Lower lobe of right lung (tissue), 2 donors: ENCODE measurements at regions not wholly inside any gene's neighbourhood (a gene's known extent, or its start where the extent isn't known, plus 50 kb on each side); places are given as distances from the start of the nearest gene placed in this dataset. TPM values are rescaled to one million over a fixed set of nuclear protein-coding genes. Genes with fewer than 3 reads are reported as not detected.

Source experiments
- ATAC-seq, 2 donors: fragments of 200-7000 bp; cut with Tn5 transposase; one replicate each; pipeline ENCODE4 v1.9.1; 2020 to 2022; ENCODE audit warnings: mild to moderate bottlenecking in 2 of 2, moderate library complexity in 2 of 2
- DNase-seq: peaks from one replicate; pipeline ENCODE4 v3.0.0-alpha.2; 2020
- H3K27ac ChIP-seq: fragments of 200-600 bp; one replicate; pipeline ENCODE4 v1.8.0; 2022
- H3K27me3 ChIP-seq: fragments of 200-600 bp; one replicate; pipeline ENCODE4 v1.8.0; 2022; ENCODE audit warnings: low read depth
- H3K36me3 ChIP-seq: fragments of 200-600 bp; one replicate; pipeline ENCODE4 v1.8.0; 2022; ENCODE audit warnings: mild to moderate bottlenecking
- H3K4me1 ChIP-seq: fragments of 200-600 bp; one replicate; pipeline ENCODE4 v1.8.0; 2022
- H3K4me3 ChIP-seq: fragments of 200-600 bp; one replicate; pipeline ENCODE4 v1.8.0; 2022; ENCODE audit warnings: mild to moderate bottlenecking
- H3K9me3 ChIP-seq: fragments of 200-600 bp; one replicate; pipeline ENCODE4 v1.8.0; 2022
- CTCF ChIP-seq: fragments of 200-600 bp; IDR thresholded peaks from one replicate; pipeline ENCODE4 v1.8.0; 2022; ENCODE audit warnings: antibody characterized with exemption, mild to moderate bottlenecking
- intact Hi-C: fragments of 100-400 bp; cut with DNase I; formaldehyde crosslinking; loops from one replicate; pipeline ENCODE4 v1.11.0; 2022
- microRNA-seq: library from miRNA; unstranded; fragments of <30 nt; microRNA quantifications from one replicate; pipeline ENCODE4 v1.2.0, GENCODE V29; 2020; ENCODE audit warnings: borderline number of aligned reads
- donor health status: DM: no; HTN: yes; CAD: no; lungs with severe emphysema.

GRCh38 chr5:129398026-129398678, 61.9 kb upstream of the ADAMTS19 start:
- no peak for TF ChIP-seq CTCF

GRCh38 chr5:129399069-129399468, 61.0 kb upstream of the ADAMTS19 start:
- Histone ChIP-seq H3K27ac (no peak overlapping the region), H3K9me3 (no peaks in the 10 kb centered on the region), H3K4me1 (no peaks in the 10 kb centered on the region), H3K36me3 (no peaks in the 10 kb centered on the region), H3K4me3 (no peak overlapping the region), H3K27me3 (no peaks in the 10 kb centered on the region)
- DNase-seq = no peak
- no peak for TF ChIP-seq CTCF
- intact Hi-C loops = no loop called here
- no peak for ATAC-seq

More at GRCh38 chr5:129398026-129398678, 61.9 kb upstream of the ADAMTS19 start:
- no peaks in the 10 kb centered on the region for H3K36me3 ChIP-seq
- H3K27ac ChIP-seq = no peak overlapping the region
- intact Hi-C loops = no loop called here
- no peaks in the 10 kb centered on the region for H3K9me3 ChIP-seq
- no peaks in the 10 kb centered on the region for H3K4me1 ChIP-seq
- ATAC-seq (no peak), DNase-seq (no peak)
- no peaks in the 10 kb centered on the region for H3K27me3 ChIP-seq
- no peak overlapping the region for H3K4me3 ChIP-seq

- TF ChIP-seq CTCF = no peak
- H3K36me3 ChIP-seq = no peaks in the 10 kb centered on the region
- intact Hi-C loops = no loop called here
Measured at GRCh38 chr5:129400395-129400983, 59.6 kb upstream of the ADAMTS19 start.

GRCh38 chr5:129405222-129405621, 54.9 kb upstream of the ADAMTS19 start:
- no peaks in the 10 kb centered on the region for H3K27me3 ChIP-seq
- ATAC-seq = no peak
- no peaks in the 10 kb centered on the region for H3K9me3 ChIP-seq
- no peak overlapping the region for H3K4me3 ChIP-seq
- DNase-seq = no peak
- intact Hi-C loops = no loop called here
- H3K27ac ChIP-seq = no peak overlapping the region
- no peaks in the 10 kb centered on the region for H3K36me3 ChIP-seq
- no peaks in the 10 kb centered on the region for H3K4me1 ChIP-seq
- TF ChIP-seq CTCF = no peak

More at GRCh38 chr5:129400395-129400983, 59.6 kb upstream of the ADAMTS19 start:
- H3K4me1 ChIP-seq = no peaks in the 10 kb centered on the region
- H3K9me3 ChIP-seq = no peaks in the 10 kb centered on the region
- H3K27me3 ChIP-seq = no peaks in the 10 kb centered on the region
- H3K4me3 ChIP-seq = no peak overlapping the region
- no peak overlapping the region for H3K27ac ChIP-seq
- no peak for DNase-seq
- no peak for ATAC-seq

GRCh38 chr5:129406440-129406839, 53.7 kb upstream of the ADAMTS19 start:
- TF ChIP-seq CTCF = no peak
- no peaks in the 10 kb centered on the region for H3K4me1 ChIP-seq
- DNase-seq (no peak), ATAC-seq (no peak)
- no peak overlapping the region for H3K4me3 ChIP-seq
- intact Hi-C loops = no loop called here
- H3K9me3 ChIP-seq = no peaks in the 10 kb centered on the region
- no peaks in the 10 kb centered on the region for H3K36me3 ChIP-seq
- H3K27me3 ChIP-seq = no peaks in the 10 kb centered on the region
- H3K27ac ChIP-seq = no peak overlapping the region

Small RNA genes lying in the stretch of these regions (microRNA-seq; reads per million reads assigned to microRNA genes)
- gene MIR4460 = not detected
